K562 (cell line): ENCODE measurements at regions not wholly inside any gene's neighbourhood (a gene's known extent, or its start where the extent isn't known, plus 50 kb on each side); places are given as distances from the start of the nearest gene placed in this dataset.

Source experiments
- ATAC-seq: fragments of 200-7000 bp; cut with Tn5 transposase; 3 replicates; pipeline ENCODE4 v1.9.1; 2020; ENCODE audit warnings: moderate library complexity
- BruUV-seq: library from RNA; stranded (reverse); fragments of 400-500 nt; replicated peaks from 2 replicates; lab custom pipeline; 2021; lab: Mats Ljungman, UMichigan
- CTCF ChIA-PET: fragments of 300-600 bp; formaldehyde crosslinking; extraction: SDS; loops from one replicate; lab custom pipeline; 2021; ENCODE audit warnings: low intra/inter-chr PET ratio; lab: Yijun Ruan, JAX
- POLR2A ChIA-PET: fragments of 300-600, 350-650 bp; sonication (Branson Sonifier 250); formaldehyde crosslinking; extraction: SDS; loops from one replicate; lab custom pipeline; 2021; ENCODE audit warnings: antibody characterized with exemption, inconsistent platforms; lab: Yijun Ruan, JAX
- DNase-seq, 4 experiments: peaks; one replicate each; pipeline versions ENCODE4 v3.0.0 to v3.0.0-alpha.2; 2011 to 2018; ENCODE audit warnings: low spot score in 3 of 4, mixed read lengths in 3 of 4; ENCODE audit errors: extremely low read depth in 1 of 4
- FAIRE-seq: peaks from 2 replicates; lab custom pipeline; 2011; peaks lifted over from hg19 to GRCh38; lab: Jason Lieb, UNC
- H2AFZ ChIP-seq: 2 replicates; pipeline ENCODE4 v1.6.0; 2011; ENCODE audit warnings: low read depth, low read length, control low read depth, inconsistent platforms
- H3K27ac ChIP-seq: fragments of 200-600 bp; 3 replicates; pipeline ENCODE4 v1.8.0; 2011; ENCODE audit warnings: low read depth, mild to moderate bottlenecking, control low read depth, inconsistent platforms, low read length, moderate library complexity, mixed read lengths; ENCODE audit errors: extremely low read depth
- H3K27me3 ChIP-seq, 2 experiments: fragments of 300-600 bp in 1 of 2; 2 replicates in 1 of 2; 3 replicates in 1 of 2; pipeline versions ENCODE4 v1.6.0 to v1.8.0; 2011; ENCODE audit warnings: inconsistent platforms in 2 of 2, low read length in 2 of 2, mild to moderate bottlenecking in 1 of 2, mixed read lengths in 1 of 2, moderate library complexity in 1 of 2; ENCODE audit not compliant: control insufficient read depth in 2 of 2, insufficient read depth in 2 of 2
- H3K36me3 ChIP-seq: fragments of 300-600 bp; 3 replicates; pipeline ENCODE4 v1.8.0; 2011; ENCODE audit warnings: mild to moderate bottlenecking, low read length, inconsistent platforms; ENCODE audit not compliant: control insufficient read depth, insufficient read depth
- H3K4me1 ChIP-seq, 2 experiments: fragments of 200-600 bp in 1 of 2; replicated peaks in 1 of 2; 2 replicates in 1 of 2; 3 replicates in 1 of 2; pipeline versions ENCODE4 v1.5.1 to v1.8.0; 2011; ENCODE audit warnings: inconsistent platforms in 2 of 2, low read length in 2 of 2, mild to moderate bottlenecking in 1 of 2, mixed read lengths in 1 of 2, moderate library complexity in 1 of 2; ENCODE audit not compliant: control insufficient read depth in 2 of 2, insufficient read depth in 2 of 2
- H3K4me2 ChIP-seq: 2 replicates; pipeline ENCODE4 v1.6.1; 2011; ENCODE audit warnings: low read length, control low read depth, inconsistent platforms, mixed read lengths; ENCODE audit not compliant: insufficient read depth
- H3K4me3 ChIP-seq: fragments of 200-600 bp; sonication (generic), shearing (Covaris generic); 2 replicates; pipeline ENCODE4 v1.5.1; 2016; ENCODE audit warnings: control low read depth, inconsistent platforms
- H3K79me2 ChIP-seq: fragments of 200-600 bp; 3 replicates; pipeline ENCODE4 v1.8.0; 2011; ENCODE audit warnings: low read length, inconsistent platforms; ENCODE audit not compliant: control insufficient read depth, insufficient read depth
- H3K9ac ChIP-seq, 2 experiments: 2 replicates each; pipeline versions ENCODE4 v1.6.0 to v1.6.1; 2011; ENCODE audit warnings: low read depth in 2 of 2, low read length in 2 of 2, control low read depth in 1 of 2, inconsistent platforms in 1 of 2, mild to moderate bottlenecking in 1 of 2, mixed read lengths in 1 of 2; ENCODE audit not compliant: insufficient read depth in 1 of 2
- H3K9me1 ChIP-seq: one replicate; pipeline ENCODE4 v1.6.0; 2011; ENCODE audit warnings: inconsistent platforms, mild to moderate bottlenecking, low read length, moderate library complexity; ENCODE audit not compliant: control insufficient read depth, insufficient read depth
- H3K9me3 ChIP-seq: replicated peaks from 2 replicates; pipeline ENCODE4 v1.5.1; 2011; ENCODE audit warnings: low read depth, low read length, inconsistent platforms; ENCODE audit not compliant: control insufficient read depth, insufficient read depth
- H4K20me1 ChIP-seq: replicated peaks from 2 replicates; pipeline ENCODE4 v1.6.1; 2011; ENCODE audit warnings: low read length, inconsistent platforms, mixed read lengths; ENCODE audit not compliant: control insufficient read depth, insufficient read depth
- BCL6 ChIP-seq: fragments of 250-450 bp; sonication (Bioruptor Pico); IDR thresholded peaks from 2 replicates; pipeline ENCODE4 v1.4.0; 2020
- DEAF1 ChIP-seq: fragments of 450-650 bp; formaldehyde crosslinking; IDR thresholded peaks from 2 replicates; pipeline ENCODE4 v1.4.0; 2020; ENCODE audit warnings: mild to moderate bottlenecking, moderate library complexity
- ELF2 ChIP-seq: fragments of 250-450 bp; sonication (Bioruptor Pico); IDR thresholded peaks from 2 replicates; pipeline ENCODE4 v1.5.0; 2021; ENCODE audit warnings: mild to moderate bottlenecking
- MGA ChIP-seq: fragments of 450-650 bp; IDR thresholded peaks from 2 replicates; pipeline ENCODE4 v1.6.1; 2016; ENCODE audit warnings: mild to moderate bottlenecking, moderate library complexity
- RNF2 ChIP-seq: sonication (generic); IDR thresholded peaks from 2 replicates; pipeline ENCODE4 v1.6.1; 2016
- STAT6 ChIP-seq: sonication (generic); formaldehyde crosslinking; IDR thresholded peaks from 2 replicates; pipeline ENCODE4 v1.8.1; 2023; ENCODE audit warnings: mild to moderate bottlenecking, missing genetic modification reagents
- TBL1XR1 ChIP-seq, 2 experiments: IDR thresholded peaks; 2 replicates each; pipeline ENCODE4 v1.6.1; 2012; ENCODE audit warnings: improper control_type of control experiment in 2 of 2, low read length in 2 of 2, mild to moderate bottlenecking in 1 of 2
- ZNF76 ChIP-seq: fragments of 250-450 bp; sonication (Bioruptor Pico); IDR thresholded peaks from 2 replicates; pipeline ENCODE4 v1.4.0; 2020; ENCODE audit warnings: mild to moderate bottlenecking, moderate library complexity, borderline replicate concordance
- WGBS: fragments of 100-300 bp; shearing (Covaris generic); methylation state at CpG from one replicate; pipeline ENCODE4 v1.1.6; 2016; ENCODE audit warnings: low coverage, mixed read lengths; ENCODE audit not compliant: insufficient coverage; ENCODE audit errors: missing lambda C conversion rate; 5-methylcytosine and 5-hydroxymethylcytosine counted together
- in situ Hi-C: fragments of 300-500 bp; cut with MboI; formaldehyde crosslinking; loops from 4 replicates; pipeline ENCODE4 v1.15.0; 2018; ENCODE audit warnings: inconsistent platforms, mixed read lengths
- intact Hi-C: fragments of 100-400 bp; cut with micrococcal nuclease; formaldehyde crosslinking; loops from 2 replicates; pipeline ENCODE4 v1.14.2; 2022

- intact Hi-C loops (no loop called here), in situ Hi-C loops (no loop called here)
- BruUV-seq, result no TSS peak
- WGBS, result 0% methylated on average over 2 of the region's 2 CpGs
- Histone ChIP-seq H3K9me3 (no peaks in the 10 kb centered on the region), H4K20me1 (no peaks in the 10 kb centered on the region), H3K9me1 (no peaks in the 10 kb centered on the region), H3K79me2 (no peaks in the 10 kb centered on the region), H3K27me3 (no peaks in the 10 kb centered on the region), H3K4me3 (no peak overlapping the region), H3K36me3 (no peaks in the 10 kb centered on the region), H3K27ac (no peak overlapping the region), H3K4me1 (no peaks in the 10 kb centered on the region), H3K9ac (no peak overlapping the region), H3K4me2 (no peak overlapping the region), H2AFZ (no peak overlapping the region)
- ATAC-seq, result no peak
- ChIA-PET CTCF (no interaction called here), POLR2A (no interaction called here)
- no peak for FAIRE-seq
- DNase-seq, result no peak
- TF ChIP-seq DEAF1, result no peak
- TF ChIP-seq TBL1XR1 (IDR thresholded peaks at IDR 0.05; ENCODE audit: low read length in 2 of 2), result no peak
- TF ChIP-seq STAT6 (CRISPR knock-in tag), result no peak
- no peak for TF ChIP-seq BCL6 (CRISPR knock-in tag)
- TF ChIP-seq RNF2, result no peak
- TF ChIP-seq ELF2 (CRISPR knock-in tag), result no peak
- TF ChIP-seq MGA, result no peak
- TF ChIP-seq ZNF76 (CRISPR knock-in tag), result no peak
Observed at GRCh38 chr10:107933076-107933475, 768.6 kb upstream of the SORCS1 start.
